Activated CD4-positive, alpha-beta memory T cell treated with anti-CD3 and anti-CD28 coated beads, Interleukin-2, amount 10 ng/mL, durations not matched to agents 7 days and 5 days (primary cell): ENCODE measurements at regions not wholly inside any gene's neighbourhood (a gene's known extent, or its start where the extent isn't known, plus 50 kb on each side); places are given as distances from the start of the nearest gene placed in this dataset.

Experiments used
- CTCF ChIA-PET: fragments of 350-600 bp; sonication (Branson Sonifier 250); formaldehyde crosslinking; loops from one replicate; lab custom pipeline; 2021; ENCODE audit warnings: antibody characterized with exemption, inconsistent platforms; lab: Charles Lee
- POLR2A ChIA-PET: fragments of 350-600 bp; sonication (Branson Sonifier 250); formaldehyde crosslinking; loops from one replicate; lab custom pipeline; 2021; ENCODE audit warnings: antibody characterized with exemption; lab: Charles Lee
- DNase-seq: peaks from one replicate; pipeline ENCODE4 v3.0.0-alpha.2; 2020
- H3K27ac Mint-ChIP-seq: one replicate; pipeline ENCODE4 v1.8.0; 2021; ENCODE audit warnings: mild to moderate bottlenecking, mixed read lengths
- H3K27me3 Mint-ChIP-seq: one replicate; pipeline ENCODE4 v1.8.0; 2021; ENCODE audit warnings: mixed read lengths
- H3K36me3 Mint-ChIP-seq: one replicate; pipeline ENCODE4 v1.8.0; 2021; ENCODE audit warnings: low read depth, mixed read lengths
- H3K4me1 Mint-ChIP-seq: one replicate; pipeline ENCODE4 v1.8.0; 2021; ENCODE audit warnings: mixed read lengths
- H3K4me3 Mint-ChIP-seq: one replicate; pipeline ENCODE4 v1.8.0; 2021; ENCODE audit warnings: mild to moderate bottlenecking, mixed read lengths
- H3K9me3 Mint-ChIP-seq: one replicate; pipeline ENCODE4 v1.8.0; 2021; ENCODE audit warnings: mixed read lengths

DNA sequence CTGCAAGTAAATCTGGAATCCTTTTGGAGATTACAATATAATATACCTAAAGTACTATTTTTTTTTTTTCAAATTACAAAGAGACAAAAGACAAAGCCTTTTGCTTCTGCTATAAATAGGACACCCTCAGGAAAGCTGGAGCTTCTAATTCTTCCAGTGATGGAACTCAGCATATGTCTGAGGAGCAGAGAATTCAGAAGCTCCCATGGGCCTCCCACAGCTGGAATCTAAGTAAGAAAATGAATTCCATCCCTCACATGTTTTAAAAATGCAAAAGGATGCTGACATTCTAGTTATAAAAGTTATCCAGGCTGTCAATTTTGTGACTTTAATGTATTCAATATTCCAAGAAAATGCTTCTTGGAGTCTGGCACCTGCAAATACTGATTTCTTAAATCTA lies 571.3 kb upstream of the LRRTM4 start:
- Mint-ChIP-seq H3K36me3 (no peaks in the 10 kb centered on the region), H3K9me3 (no peaks in the 10 kb centered on the region), H3K27ac (no peak overlapping the region), H3K27me3 (no peaks in the 10 kb centered on the region), H3K4me1 (no peaks in the 10 kb centered on the region), H3K4me3 (no peak overlapping the region)
- ChIA-PET CTCF (no interaction called here), POLR2A (no interaction called here)
- no peak for DNase-seq

DNA sequence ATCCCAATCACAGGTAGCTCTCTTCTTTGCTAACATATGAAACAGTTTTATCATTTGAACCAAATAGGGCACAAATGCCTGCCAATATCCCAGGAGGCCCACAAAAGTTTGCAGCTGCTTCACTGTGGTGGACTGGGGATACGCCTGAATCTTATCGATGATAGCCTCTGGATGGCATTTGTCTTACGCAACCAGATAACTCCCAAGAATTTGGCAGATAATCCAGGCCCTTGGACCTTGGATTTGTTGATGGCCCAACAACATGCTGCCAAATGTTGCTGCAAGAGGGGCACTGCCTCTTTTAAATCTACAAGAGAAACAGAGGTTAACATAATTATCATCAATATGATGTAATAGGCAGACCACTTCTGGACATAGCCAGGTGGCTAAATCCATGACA lies 587.1 kb upstream of the LRRTM4 start:
- H3K27ac Mint-ChIP-seq: no peak overlapping the region
- no peak overlapping the region for H3K4me3 Mint-ChIP-seq
- ChIA-PET POLR2A (no interaction called here), CTCF (no interaction called here)
- no peak for DNase-seq
- H3K9me3 Mint-ChIP-seq: peaks cover 27% of the 10 kb centered on the region
- H3K36me3 Mint-ChIP-seq: no peaks in the 10 kb centered on the region
- H3K27me3 Mint-ChIP-seq: no peaks in the 10 kb centered on the region
- H3K4me1 Mint-ChIP-seq: no peaks in the 10 kb centered on the region

DNA sequence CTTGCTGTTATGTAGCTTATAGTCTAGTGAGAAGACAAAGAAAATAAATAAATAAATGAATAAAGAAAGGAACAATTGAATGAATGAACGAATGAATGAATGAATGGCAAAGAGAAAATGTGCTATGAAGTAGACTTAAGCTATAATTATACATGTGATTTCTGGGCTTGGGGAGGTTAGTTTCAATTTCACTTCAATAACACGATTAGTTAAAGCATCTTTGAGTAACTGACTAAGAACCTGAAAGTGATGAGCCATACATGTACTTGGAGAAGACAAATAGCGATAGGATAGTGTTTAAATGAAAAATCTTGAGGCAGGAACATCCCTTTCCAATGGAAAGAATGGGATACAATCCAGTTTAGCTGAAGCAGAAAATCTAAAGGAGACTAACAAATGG lies 593.1 kb upstream of the LRRTM4 start:
- H3K27ac Mint-ChIP-seq: no peak overlapping the region
- DNase-seq: no peak
- H3K9me3 Mint-ChIP-seq: peaks cover 18% of the 10 kb centered on the region
- ChIA-PET POLR2A (no interaction called here), CTCF (no interaction called here)
- H3K4me1 Mint-ChIP-seq: no peaks in the 10 kb centered on the region
- H3K27me3 Mint-ChIP-seq: no peaks in the 10 kb centered on the region
- H3K36me3 Mint-ChIP-seq: no peaks in the 10 kb centered on the region
- no peak overlapping the region for H3K4me3 Mint-ChIP-seq

DNA sequence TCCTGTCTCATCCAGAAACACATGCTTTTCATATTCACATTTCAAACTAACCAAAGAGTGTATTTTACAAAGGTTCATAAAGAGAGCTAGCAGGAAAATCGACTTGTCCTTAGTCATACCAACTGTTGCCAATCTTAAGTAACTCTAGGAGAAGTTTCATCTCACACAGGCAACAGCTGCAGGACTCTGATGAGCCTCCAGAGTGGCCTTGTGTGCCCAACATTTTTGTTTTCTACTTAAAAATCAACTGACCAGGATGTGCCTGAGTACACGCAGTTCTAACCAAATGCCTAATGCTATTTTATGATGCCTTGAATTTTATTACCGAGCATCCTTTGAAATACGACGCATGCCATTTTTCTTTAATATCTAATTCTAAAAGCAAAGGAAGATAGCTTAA lies 595.9 kb upstream of the LRRTM4 start:
- Mint-ChIP-seq H3K27ac (no peak overlapping the region), H3K9me3 (peaks cover 10% of the 10 kb centered on the region)
- CTCF ChIA-PET: no interaction called here

DNA sequence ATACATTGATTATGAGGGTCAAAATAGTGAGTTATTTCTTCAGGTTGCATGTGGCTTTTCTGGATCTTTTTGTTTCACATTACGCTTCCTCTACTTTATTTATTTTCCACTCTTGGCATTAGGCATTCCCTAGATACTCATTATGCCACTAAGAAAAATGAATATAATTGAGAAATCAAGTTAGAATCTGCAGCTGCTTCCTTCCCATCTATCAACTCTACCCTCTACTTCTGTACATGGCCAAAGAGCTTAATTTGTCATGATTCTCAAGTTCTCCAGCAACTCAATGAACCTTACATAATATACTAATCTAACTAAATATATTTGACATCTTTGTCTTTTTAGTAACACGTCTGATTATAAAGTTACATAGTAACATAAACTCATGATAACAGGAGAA lies 598.1 kb upstream of the LRRTM4 start:
- H3K27me3 Mint-ChIP-seq: no peaks in the 10 kb centered on the region
- no peak for DNase-seq
- no peaks in the 10 kb centered on the region for H3K4me1 Mint-ChIP-seq
- ChIA-PET POLR2A (no interaction called here), CTCF (no interaction called here)
- H3K27ac Mint-ChIP-seq: no peak overlapping the region
- no peaks in the 10 kb centered on the region for H3K36me3 Mint-ChIP-seq
- H3K9me3 Mint-ChIP-seq: peaks cover 14% of the 10 kb centered on the region
- no peak overlapping the region for H3K4me3 Mint-ChIP-seq

More for the DNA sequence above, 595.9 kb upstream of the LRRTM4 start:
- no peak for DNase-seq
- Mint-ChIP-seq H3K4me3 (no peak overlapping the region), H3K4me1 (no peaks in the 10 kb centered on the region), H3K27me3 (no peaks in the 10 kb centered on the region), H3K36me3 (no peaks in the 10 kb centered on the region)
- POLR2A ChIA-PET: no interaction called here

DNA sequence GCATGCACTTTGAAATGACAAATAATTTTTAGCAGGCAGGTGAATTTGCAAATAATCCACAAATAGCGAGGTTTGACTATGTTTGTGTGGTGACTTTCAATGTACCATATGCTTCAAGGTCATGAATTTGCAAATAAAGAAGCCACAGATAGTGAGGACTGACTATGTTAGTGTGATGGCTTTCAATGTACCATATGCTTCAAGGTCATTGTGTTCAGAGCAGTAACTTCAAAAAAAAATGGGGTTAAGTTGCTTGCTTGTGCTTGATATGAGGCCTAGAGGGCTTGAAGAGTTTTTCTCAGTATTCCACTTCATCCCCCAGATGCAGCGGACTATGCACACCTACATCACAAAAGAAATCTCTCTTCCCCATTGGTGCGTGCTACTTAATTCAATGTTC lies 602.9 kb upstream of the LRRTM4 start:
- H3K27ac Mint-ChIP-seq: no peak overlapping the region
- H3K36me3 Mint-ChIP-seq: no peaks in the 10 kb centered on the region
- no peak overlapping the region for H3K4me3 Mint-ChIP-seq
- CTCF ChIA-PET: no interaction called here
- no peaks in the 10 kb centered on the region for H3K27me3 Mint-ChIP-seq
- no peaks in the 10 kb centered on the region for H3K4me1 Mint-ChIP-seq
- peaks cover 12% of the 10 kb centered on the region for H3K9me3 Mint-ChIP-seq
- no peak for DNase-seq
- POLR2A ChIA-PET: no interaction called here

DNA sequence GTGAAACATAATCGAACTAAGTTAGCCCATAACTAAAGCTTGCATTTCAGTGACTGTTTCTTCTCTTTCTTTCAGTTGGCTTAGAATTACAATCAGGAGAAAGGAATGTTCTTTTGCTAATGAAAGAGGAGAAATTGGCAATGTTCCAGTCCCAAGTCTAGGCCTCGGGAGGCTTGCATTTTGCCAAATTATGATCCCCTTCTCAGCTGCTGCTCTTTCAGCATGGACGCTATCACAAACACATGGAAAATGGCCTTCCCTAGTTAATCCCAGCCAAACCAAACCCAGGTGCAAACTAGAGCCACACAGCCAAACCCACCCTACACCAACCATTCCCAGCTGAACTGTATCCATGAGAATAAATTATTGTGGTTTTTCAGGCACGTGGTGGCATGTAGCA lies 605.2 kb upstream of the LRRTM4 start:
- no peaks in the 10 kb centered on the region for H3K36me3 Mint-ChIP-seq
- H3K4me3 Mint-ChIP-seq: no peak overlapping the region
- no peaks in the 10 kb centered on the region for H3K4me1 Mint-ChIP-seq
- ChIA-PET CTCF (no interaction called here), POLR2A (no interaction called here)
- peaks cover 8% of the 10 kb centered on the region for H3K9me3 Mint-ChIP-seq
- DNase-seq: no peak
- H3K27ac Mint-ChIP-seq: no peak overlapping the region
- no peaks in the 10 kb centered on the region for H3K27me3 Mint-ChIP-seq

DNA sequence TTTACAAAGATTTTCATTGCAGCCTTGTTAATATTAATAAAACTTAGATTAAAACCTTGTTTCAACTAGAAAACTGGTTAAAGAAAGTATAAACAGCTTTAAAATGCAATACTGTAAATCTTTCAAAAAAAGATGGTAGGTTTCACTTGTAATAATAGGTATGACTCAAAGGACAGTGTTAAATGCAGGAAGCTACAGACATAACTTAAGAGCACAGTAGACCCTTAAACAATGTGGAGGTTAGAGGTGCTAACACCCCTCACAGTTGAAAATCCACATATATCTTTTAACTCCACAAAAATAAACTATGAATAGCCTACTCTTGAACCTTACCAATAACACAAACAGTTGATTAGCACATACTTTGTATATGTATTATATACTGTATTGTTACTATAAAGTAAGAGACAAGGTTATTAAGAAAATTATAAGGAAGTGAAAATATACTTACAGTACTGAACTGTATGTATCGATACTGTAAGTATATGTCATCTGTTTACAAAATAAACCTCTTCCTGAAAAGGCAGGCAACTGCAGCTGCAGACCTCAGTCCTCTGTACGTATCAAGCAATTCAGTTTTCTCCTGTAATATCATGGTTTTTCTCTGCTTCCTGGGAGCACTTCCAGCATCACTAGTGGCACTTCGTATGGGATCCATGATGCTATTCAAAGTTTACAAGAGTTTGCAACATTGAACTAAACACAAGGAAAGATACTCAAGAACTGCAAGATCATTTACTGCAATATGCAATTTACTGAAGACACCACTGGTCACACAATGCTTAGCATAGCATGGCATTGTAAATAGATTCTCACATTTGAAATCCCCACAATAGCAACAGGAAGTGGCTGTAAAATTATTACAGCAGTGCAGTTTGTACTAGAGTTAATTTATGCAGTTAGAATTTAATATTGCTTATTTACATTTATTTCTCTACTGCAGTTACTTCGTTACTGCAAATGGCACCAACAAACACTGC lies 610.5 kb upstream of the LRRTM4 start:
- ChIA-PET POLR2A (no interaction called here), CTCF (no interaction called here)
- H3K9me3 Mint-ChIP-seq: peaks cover 4% of the 10 kb centered on the region
- H3K27me3 Mint-ChIP-seq: no peaks in the 10 kb centered on the region
- DNase-seq: no peak
- H3K4me1 Mint-ChIP-seq: no peaks in the 10 kb centered on the region
- no peaks in the 10 kb centered on the region for H3K36me3 Mint-ChIP-seq
- H3K27ac Mint-ChIP-seq: no peak overlapping the region
- H3K4me3 Mint-ChIP-seq: no peak overlapping the region

DNA sequence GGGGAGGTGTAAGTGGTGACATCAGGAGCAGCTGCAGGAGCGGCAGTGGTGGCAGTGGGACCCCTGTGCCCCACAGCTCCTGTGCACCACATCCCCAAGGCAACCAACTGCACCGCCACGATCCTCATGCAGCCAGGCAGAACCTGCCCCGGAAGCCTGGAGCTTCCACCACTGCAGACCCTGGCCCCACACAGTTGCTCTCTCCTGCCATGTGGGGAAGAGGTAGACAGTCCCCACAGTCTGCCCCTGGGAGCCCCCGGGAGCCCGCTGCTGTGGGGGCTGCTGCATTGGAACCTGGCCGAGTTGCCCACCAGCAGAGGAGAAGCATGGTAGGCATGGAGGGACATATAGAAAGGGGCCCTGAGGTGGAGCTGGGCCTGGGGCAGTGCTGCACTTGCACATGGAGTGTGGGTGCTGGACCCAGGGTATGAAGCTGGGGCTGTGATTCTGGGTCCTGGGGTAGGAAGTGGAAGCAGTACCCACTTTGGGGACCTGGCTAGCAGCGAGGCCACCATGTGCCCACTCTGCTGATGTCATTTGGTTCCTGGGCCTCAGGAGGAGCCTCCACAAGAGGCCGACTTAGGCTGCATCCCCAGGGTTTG lies 623.3 kb upstream of the LRRTM4 start:
- Mint-ChIP-seq H3K9me3 (no peaks in the 10 kb centered on the region), H3K4me1 (no peaks in the 10 kb centered on the region), H3K36me3 (no peaks in the 10 kb centered on the region), H3K27ac (no peak overlapping the region), H3K4me3 (no peak overlapping the region), H3K27me3 (no peaks in the 10 kb centered on the region)
- POLR2A ChIA-PET: no interaction called here
- no peak for DNase-seq
- CTCF ChIA-PET: no interaction called here

DNA sequence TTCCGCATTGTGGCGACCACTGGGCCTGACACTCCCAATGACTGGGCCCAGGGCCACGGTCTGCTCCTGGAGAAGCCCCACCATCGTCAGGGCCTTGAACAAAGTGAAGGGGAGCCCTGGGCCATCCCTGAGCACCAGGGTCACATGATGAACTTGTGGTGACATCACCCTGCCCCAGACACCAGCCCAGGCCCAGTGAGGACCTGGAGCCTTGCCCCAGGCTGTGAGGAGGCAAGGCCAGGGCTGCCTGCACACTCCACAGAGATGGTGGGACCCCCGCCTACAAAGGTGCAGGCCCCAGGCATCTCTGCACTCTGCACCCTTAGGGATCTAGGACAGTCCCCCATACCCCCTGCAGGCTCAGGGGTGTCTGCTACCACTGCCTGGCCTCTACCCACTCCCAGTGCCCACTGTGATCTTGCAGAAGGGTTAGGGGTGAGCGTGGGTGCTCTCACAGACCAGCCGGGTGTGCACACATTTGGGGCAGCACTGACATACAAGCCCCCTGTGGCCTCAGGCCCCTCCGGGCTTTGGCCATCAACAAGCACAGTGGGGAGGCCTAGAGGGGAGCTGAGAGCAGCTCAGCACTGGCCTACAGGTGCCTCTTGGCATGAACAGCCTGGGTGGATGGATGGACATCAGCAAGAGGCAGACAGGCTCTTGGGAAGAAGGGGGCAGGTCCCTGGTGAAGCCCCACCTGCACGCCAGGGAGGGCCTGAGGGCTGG lies 624.0 kb upstream of the LRRTM4 start:
- H3K9me3 Mint-ChIP-seq: no peaks in the 10 kb centered on the region
- no peaks in the 10 kb centered on the region for H3K36me3 Mint-ChIP-seq

DNA sequence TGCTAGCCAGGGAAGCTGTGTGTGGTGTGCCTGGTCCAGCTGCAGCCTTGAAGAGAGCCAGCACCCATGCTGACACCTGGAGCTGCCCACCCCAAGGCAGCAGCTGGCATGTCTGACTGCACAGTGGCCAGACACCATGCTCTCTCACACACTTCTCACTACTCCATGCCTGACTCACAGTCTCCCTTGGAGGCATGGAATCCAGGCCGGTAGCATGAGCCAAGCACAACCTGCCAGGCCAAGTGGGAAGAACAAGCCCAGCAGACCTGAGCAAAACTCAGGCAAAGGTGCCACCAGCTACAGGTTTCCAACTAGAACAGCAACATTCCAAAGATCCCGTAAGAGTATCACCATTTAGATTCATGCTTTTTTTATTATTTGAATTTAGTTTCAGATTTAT lies 625.3 kb upstream of the LRRTM4 start:
- H3K9me3 Mint-ChIP-seq: no peaks in the 10 kb centered on the region
- CTCF ChIA-PET: no interaction called here
- no peak overlapping the region for H3K4me3 Mint-ChIP-seq
- H3K27ac Mint-ChIP-seq: no peak overlapping the region
- no peaks in the 10 kb centered on the region for H3K36me3 Mint-ChIP-seq
- H3K4me1 Mint-ChIP-seq: no peaks in the 10 kb centered on the region
- no peaks in the 10 kb centered on the region for H3K27me3 Mint-ChIP-seq
- DNase-seq: no peak
- POLR2A ChIA-PET: no interaction called here

More for the DNA sequence above, 624.0 kb upstream of the LRRTM4 start:
- Mint-ChIP-seq H3K4me3 (no peak overlapping the region), H3K27me3 (no peaks in the 10 kb centered on the region), H3K27ac (no peak overlapping the region), H3K4me1 (no peaks in the 10 kb centered on the region)
- DNase-seq: no peak
- POLR2A ChIA-PET: no interaction called here
- CTCF ChIA-PET: no interaction called here

DNA sequence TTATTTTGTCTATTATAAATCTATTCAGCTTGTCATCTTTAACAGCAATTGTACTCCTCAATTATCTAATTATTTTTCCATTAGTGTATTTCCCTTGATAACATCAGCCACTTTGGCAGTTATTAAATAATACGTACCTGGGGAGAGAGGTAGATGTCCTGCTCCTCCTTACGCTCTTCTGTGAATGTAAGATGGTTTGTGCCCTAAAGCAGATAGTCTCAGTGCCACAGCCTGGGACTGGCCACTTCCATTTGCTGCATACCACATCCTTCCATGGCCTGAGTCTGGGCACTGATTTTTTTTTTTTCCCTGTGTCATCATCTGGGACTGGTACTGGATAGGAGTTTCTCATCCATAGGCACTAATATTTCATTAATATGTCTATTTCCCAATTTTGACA lies 632.4 kb upstream of the LRRTM4 start:
- POLR2A ChIA-PET: no interaction called here
- CTCF ChIA-PET: no interaction called here
- Mint-ChIP-seq H3K4me3 (no peak overlapping the region), H3K9me3 (peaks cover 9% of the 10 kb centered on the region), H3K4me1 (no peaks in the 10 kb centered on the region), H3K36me3 (no peaks in the 10 kb centered on the region), H3K27me3 (no peaks in the 10 kb centered on the region), H3K27ac (no peak overlapping the region)
- no peak for DNase-seq

DNA sequence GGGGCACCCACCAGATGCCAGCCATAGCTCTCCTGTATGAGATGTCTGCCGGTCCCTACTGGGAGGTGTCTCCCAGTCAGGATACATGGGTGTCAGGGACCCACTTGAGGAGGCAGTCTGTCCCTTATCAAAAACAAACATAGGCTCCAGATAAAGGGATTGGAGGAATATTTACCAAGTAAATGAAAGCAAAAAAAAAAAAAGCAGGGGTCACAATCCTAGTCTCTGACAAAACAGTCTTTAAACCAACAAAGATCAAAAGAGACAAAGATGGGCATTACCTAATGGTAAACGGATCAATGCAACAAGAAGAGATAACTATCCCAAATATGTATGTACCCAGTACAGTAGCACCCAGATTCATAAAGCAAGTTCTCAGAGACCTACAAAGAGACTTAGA lies 640.0 kb upstream of the LRRTM4 start:
- ChIA-PET POLR2A (no interaction called here), CTCF (no interaction called here)
- H3K36me3 Mint-ChIP-seq: no peaks in the 10 kb centered on the region
- H3K27ac Mint-ChIP-seq: no peak overlapping the region
- H3K4me1 Mint-ChIP-seq: no peaks in the 10 kb centered on the region
- H3K27me3 Mint-ChIP-seq: no peaks in the 10 kb centered on the region
- no peak overlapping the region for H3K4me3 Mint-ChIP-seq
- H3K9me3 Mint-ChIP-seq: peaks cover 15% of the 10 kb centered on the region
- DNase-seq: no peak
